BLaER1 (cell line): ENCODE measurements at regions not wholly inside any gene's neighbourhood (a gene's known extent, or its start where the extent isn't known, plus 50 kb on each side); places are given as distances from the start of the nearest gene placed in this dataset.

ENCODE experiments used
- H3K27ac ChIP-seq: shearing (Covaris generic); formaldehyde crosslinking; 2 replicates; pipeline ENCODE4 v1.8.1; 2022
- H3K27me3 ChIP-seq: shearing (Covaris generic); formaldehyde crosslinking; 2 replicates; pipeline ENCODE4 v1.8.1; 2022
- H3K36me3 ChIP-seq: shearing (Covaris generic); formaldehyde crosslinking; 2 replicates; pipeline ENCODE4 v1.8.1; 2022
- H3K4me1 ChIP-seq: shearing (Covaris generic); formaldehyde crosslinking; 2 replicates; pipeline ENCODE4 v1.8.1; 2022
- H3K4me2 ChIP-seq: shearing (Covaris generic); formaldehyde crosslinking; 2 replicates; pipeline ENCODE4 v1.8.1; 2022
- H3K4me3 ChIP-seq: shearing (Covaris generic); formaldehyde crosslinking; 2 replicates; pipeline ENCODE4 v1.8.1; 2022
- H3K9ac ChIP-seq: shearing (Covaris generic); formaldehyde crosslinking; 2 replicates; pipeline ENCODE4 v1.8.1; 2022
- H3K9me3 ChIP-seq: shearing (Covaris generic); formaldehyde crosslinking; 2 replicates; pipeline ENCODE4 v1.8.1; 2022
- H4K20me1 ChIP-seq: shearing (Covaris generic); formaldehyde crosslinking; 2 replicates; pipeline ENCODE4 v1.8.1; 2022
- Cebpa-rat ChIP-seq: shearing (Covaris generic); IDR thresholded peaks from 2 replicates; pipeline ENCODE4 v1.8.1; 2022

DNA sequence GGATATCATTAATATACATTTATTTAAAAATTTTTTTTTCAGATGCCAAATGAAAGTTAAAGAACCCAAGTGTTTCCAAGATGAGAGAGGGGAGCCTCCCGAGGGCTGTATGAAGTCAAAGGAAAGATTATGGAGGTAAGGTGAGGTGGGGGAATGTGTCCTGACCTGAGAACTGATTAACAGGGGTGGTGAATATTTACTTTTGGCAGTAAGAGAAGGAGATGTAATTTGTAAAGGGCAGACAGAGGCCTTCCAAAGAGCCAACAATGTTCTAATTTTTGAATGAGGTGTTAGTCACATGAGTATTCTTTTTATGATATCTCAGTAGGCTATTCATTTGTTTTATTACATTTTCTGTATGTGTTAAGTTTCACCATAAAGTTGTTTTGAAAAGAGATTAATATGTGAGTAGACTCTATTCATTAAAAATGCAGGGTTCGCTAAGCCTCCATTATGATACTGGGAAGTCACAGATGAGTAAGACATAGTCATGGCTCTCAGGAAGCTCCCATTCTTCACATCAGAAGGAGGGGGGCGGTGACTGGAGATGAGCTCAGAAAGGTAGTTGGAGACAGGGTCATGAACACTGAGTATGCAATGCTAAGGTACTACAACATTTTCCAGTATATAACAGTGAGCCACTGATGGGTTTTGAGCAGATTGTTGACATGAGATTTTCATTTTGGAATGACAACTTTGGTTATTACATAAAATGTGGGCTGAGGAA lies 62.4 kb upstream of the TNFSF18 start:
- Histone ChIP-seq H4K20me1 (no peaks in the 10 kb centered on the region), H3K4me2 (no peak overlapping the region), H3K27me3 (no peaks in the 10 kb centered on the region), H3K27ac (no peak overlapping the region), H3K36me3 (no peaks in the 10 kb centered on the region), H3K4me3 (no peak overlapping the region), H3K9me3 (peaks cover 12% of the 10 kb centered on the region), H3K4me1 (peaks cover 15% of the 10 kb centered on the region), H3K9ac (no peak overlapping the region)
- TF ChIP-seq Cebpa-rat, result no peak

DNA sequence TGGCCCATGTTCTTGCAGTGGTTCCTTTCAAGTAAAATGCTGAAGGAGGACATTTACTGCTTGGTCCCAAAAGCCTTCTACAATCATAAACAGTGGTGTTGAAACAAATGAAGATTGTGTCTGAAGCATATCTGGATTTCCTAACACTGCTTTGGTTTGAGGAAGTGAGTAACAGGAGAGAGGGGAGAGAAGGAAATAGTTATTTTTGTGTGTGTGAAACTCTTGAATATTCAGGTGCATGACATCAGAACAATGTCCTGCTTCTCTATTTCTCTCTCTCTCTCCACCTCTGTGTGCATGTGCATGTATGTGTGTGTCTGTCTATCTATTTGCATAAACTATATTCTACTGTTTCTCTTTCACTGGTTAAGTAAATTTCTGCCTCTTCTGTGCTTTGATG lies 61.4 kb upstream of the TNFSF18 start:
- no peak for TF ChIP-seq Cebpa-rat
- Histone ChIP-seq H3K27me3 (no peaks in the 10 kb centered on the region), H3K9ac (no peak overlapping the region), H3K9me3 (peaks cover 17% of the 10 kb centered on the region), H3K36me3 (no peaks in the 10 kb centered on the region), H3K4me3 (no peak overlapping the region), H3K4me2 (no peak overlapping the region), H3K4me1 (peaks cover 5% of the 10 kb centered on the region), H4K20me1 (no peaks in the 10 kb centered on the region), H3K27ac (no peak overlapping the region)

DNA sequence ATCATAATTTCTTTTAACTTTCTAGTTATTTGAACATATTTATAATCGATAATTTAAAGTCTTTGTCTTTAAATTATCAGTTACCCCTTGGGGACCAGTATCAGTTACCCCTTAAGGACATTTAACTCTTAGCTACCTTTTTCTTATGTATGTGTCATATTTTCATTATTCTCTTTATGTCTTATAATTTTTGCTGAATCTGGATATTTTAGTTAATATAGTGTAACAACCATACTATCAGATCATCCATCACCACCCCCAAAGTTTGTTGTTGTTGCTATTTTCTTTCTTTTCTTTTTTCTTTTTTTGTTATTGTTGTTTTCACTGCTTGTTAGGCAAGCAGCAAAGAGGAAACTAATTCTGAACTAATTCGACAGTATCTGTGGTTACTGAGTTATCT lies 57.0 kb upstream of the TNFSF18 start:
- H3K27ac ChIP-seq, result no peak overlapping the region
- H3K36me3 ChIP-seq, result no peaks in the 10 kb centered on the region
- no peak overlapping the region for H3K4me3 ChIP-seq
- no peak overlapping the region for H3K9ac ChIP-seq
- H3K4me2 ChIP-seq, result no peak overlapping the region
- H3K27me3 ChIP-seq, result no peaks in the 10 kb centered on the region
- TF ChIP-seq Cebpa-rat, result no peak
- peaks cover 30% of the 10 kb centered on the region for H3K9me3 ChIP-seq
- H3K4me1 ChIP-seq, result peaks cover 4% of the 10 kb centered on the region
- no peaks in the 10 kb centered on the region for H4K20me1 ChIP-seq

DNA sequence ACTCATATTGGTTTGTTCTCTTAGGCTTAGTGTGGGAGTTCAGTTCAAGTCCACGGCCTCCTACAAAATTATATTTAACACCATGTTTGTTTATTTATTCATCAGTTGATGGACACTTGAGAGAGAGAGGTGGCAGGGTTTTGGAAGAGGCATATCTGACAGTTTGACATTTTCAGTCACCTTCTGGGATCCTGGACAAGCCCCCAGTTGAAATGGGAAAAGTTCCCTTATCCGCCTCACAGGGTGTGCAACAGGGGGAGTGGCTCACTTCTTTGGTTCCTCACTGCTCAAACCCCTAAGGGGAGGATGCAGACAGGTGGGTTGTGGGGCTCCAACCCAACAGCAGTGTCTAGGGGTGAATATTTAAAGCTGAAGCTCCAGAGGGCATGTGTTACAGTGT lies 52.3 kb upstream of the TNFSF18 start:
- H3K9ac ChIP-seq, result no peak overlapping the region
- no peak overlapping the region for H3K4me2 ChIP-seq
- H3K9me3 ChIP-seq, result peaks cover 17% of the 10 kb centered on the region
- no peaks in the 10 kb centered on the region for H4K20me1 ChIP-seq
- no peaks in the 10 kb centered on the region for H3K27me3 ChIP-seq
- H3K36me3 ChIP-seq, result no peaks in the 10 kb centered on the region
- H3K4me3 ChIP-seq, result no peak overlapping the region
- TF ChIP-seq Cebpa-rat, result no peak
- H3K4me1 ChIP-seq, result no peaks in the 10 kb centered on the region
- no peak overlapping the region for H3K27ac ChIP-seq

DNA sequence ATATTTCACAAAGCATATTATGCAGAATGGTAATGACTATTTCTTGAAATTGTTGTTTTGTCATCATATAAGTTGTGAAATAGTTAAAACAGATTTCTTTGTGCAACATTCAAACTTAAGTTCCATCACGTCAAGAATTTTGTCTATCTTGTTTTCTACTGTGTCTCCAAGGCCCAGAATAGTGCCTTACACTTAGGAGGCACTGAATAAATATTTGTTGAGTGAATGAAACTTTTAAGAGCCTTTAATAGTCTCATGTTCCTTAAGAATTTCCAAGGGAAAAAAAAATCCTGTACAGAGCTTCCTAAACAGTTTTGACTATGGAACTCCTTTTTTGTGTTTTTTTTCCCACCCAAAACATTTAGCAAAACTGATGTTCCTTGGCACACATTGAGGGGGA lies 50.8 kb upstream of the TNFSF18 start:
- Histone ChIP-seq H4K20me1 (no peaks in the 10 kb centered on the region), H3K9me3 (peaks cover 14% of the 10 kb centered on the region), H3K4me3 (no peak overlapping the region), H3K27me3 (no peaks in the 10 kb centered on the region), H3K4me1 (no peaks in the 10 kb centered on the region), H3K4me2 (no peak overlapping the region), H3K36me3 (no peaks in the 10 kb centered on the region), H3K9ac (no peak overlapping the region), H3K27ac (no peak overlapping the region)
- no peak for TF ChIP-seq Cebpa-rat

DNA sequence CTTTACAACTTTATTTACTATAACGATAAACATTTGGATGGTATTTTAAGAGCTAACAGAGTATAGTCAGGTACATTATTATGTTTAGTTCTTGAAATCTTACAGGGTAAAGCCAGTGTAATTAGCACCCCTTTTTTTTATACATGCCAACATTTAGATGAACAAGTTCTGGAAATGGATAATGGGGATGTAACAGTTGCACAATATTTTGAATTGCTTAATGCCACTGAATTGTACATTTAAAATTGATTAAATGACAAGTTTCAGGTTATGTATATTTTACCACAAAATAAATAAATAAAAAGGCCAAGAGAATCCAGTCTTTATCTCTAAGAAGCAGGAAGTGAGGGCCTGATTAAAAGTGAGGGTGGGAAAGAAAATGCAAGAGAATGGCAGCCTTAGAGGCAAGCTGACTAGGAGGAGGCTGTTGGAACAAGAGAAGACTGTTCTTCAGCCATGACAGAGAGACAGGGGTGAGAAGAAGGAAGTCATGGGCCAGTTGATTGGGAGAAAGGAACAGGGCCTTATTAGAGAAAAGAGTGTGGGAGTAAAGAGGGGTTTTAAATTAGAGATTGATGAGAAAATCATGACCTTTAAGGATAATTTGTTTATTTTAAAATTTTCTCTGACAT lies 49.9 kb upstream of the TNFSF18 start:
- no peak overlapping the region for H3K27ac ChIP-seq
- no peak overlapping the region for H3K4me2 ChIP-seq
- H4K20me1 ChIP-seq, result no peaks in the 10 kb centered on the region
- H3K4me1 ChIP-seq, result no peaks in the 10 kb centered on the region
- H3K9me3 ChIP-seq, result peaks cover 14% of the 10 kb centered on the region
- H3K4me3 ChIP-seq, result no peak overlapping the region
- H3K9ac ChIP-seq, result no peak overlapping the region
- TF ChIP-seq Cebpa-rat, result no peak
- no peaks in the 10 kb centered on the region for H3K36me3 ChIP-seq
- H3K27me3 ChIP-seq, result no peaks in the 10 kb centered on the region
